ENCODE measurements at regions not wholly inside any gene's neighbourhood (a gene's known extent, or its start where the extent isn't known, plus 50 kb on each side); places are given as distances from the start of the nearest gene placed in this dataset.
"Not testable (repeated sequence)": the region's sequence is repeated elsewhere in the genome, so short reads cannot be mapped to it uniquely, and the experiment has no call there.

- no peak for DNase-seq (ENCODE audit: low read depth in 2 of 2)
Measured at GRCh38 chr6:147972448-147972847, 370.2 kb upstream of the SASH1 start.

GRCh38 chr6:147973806-147974205 is 368.8 kb upstream of the SASH1 start:
- no peak for DNase-seq (ENCODE audit: low read depth in 2 of 2)

- no peak for DNase-seq (ENCODE audit: low read depth in 2 of 2)
Measured at GRCh38 chr6:147974376-147974775, 368.3 kb upstream of the SASH1 start.

GRCh38 chr6:147977851-147978465 is 364.7 kb upstream of the SASH1 start:
- no peak for DNase-seq (ENCODE audit: low read depth in 2 of 2)

GRCh38 chr6:147979966-147980365 is 362.7 kb upstream of the SASH1 start:
- DNase-seq (ENCODE audit: low read depth in 2 of 2), result no peak

- DNase-seq (ENCODE audit: low read depth in 2 of 2), result no peak
Measured at GRCh38 chr6:147983581-147984366, 358.9 kb upstream of the SASH1 start.

GRCh38 chr6:147986846-147987245 is 355.8 kb upstream of the SASH1 start:
- no peak for DNase-seq (ENCODE audit: low read depth in 2 of 2)

GRCh38 chr6:147990159-147990558 is 352.5 kb upstream of the SASH1 start:
- no peak for DNase-seq (ENCODE audit: low read depth in 2 of 2)

GRCh38 chr6:147991961-147992360 is 350.7 kb upstream of the SASH1 start:
- no peak for DNase-seq (ENCODE audit: low read depth in 2 of 2)

- no peak for DNase-seq (ENCODE audit: low read depth in 2 of 2)
Measured at GRCh38 chr6:147999001-147999540, 343.6 kb upstream of the SASH1 start.

GRCh38 chr6:148001844-148002642 is 340.6 kb upstream of the SASH1 start:
- no peak for DNase-seq (ENCODE audit: low read depth in 2 of 2)

- DNase-seq (ENCODE audit: low read depth in 2 of 2), result no peak
Measured at GRCh38 chr6:148004651-148005050, 338.0 kb upstream of the SASH1 start.

GRCh38 chr6:148005806-148006205 is 336.8 kb upstream of the SASH1 start:
- no peak for DNase-seq (ENCODE audit: low read depth in 2 of 2)

GRCh38 chr6:148010516-148010915 is 332.1 kb upstream of the SASH1 start:
- DNase-seq (ENCODE audit: low read depth in 2 of 2), result not testable (repeated sequence)

- DNase-seq (ENCODE audit: low read depth in 2 of 2), result no peak
Measured at GRCh38 chr6:148016013-148016412, 326.6 kb upstream of the SASH1 start.

- no peak for DNase-seq (ENCODE audit: low read depth in 2 of 2)
Measured at GRCh38 chr6:148021165-148021564, 321.5 kb upstream of the SASH1 start.

- no peak for DNase-seq (ENCODE audit: low read depth in 2 of 2)
Measured at GRCh38 chr6:148021699-148022098, 320.9 kb upstream of the SASH1 start.

- not testable (repeated sequence) for DNase-seq (ENCODE audit: low read depth in 2 of 2)
Measured at GRCh38 chr6:148022279-148022678, 320.4 kb upstream of the SASH1 start.

GRCh38 chr6:148027201-148027600 is 315.4 kb upstream of the SASH1 start:
- no peak for DNase-seq (ENCODE audit: low read depth in 2 of 2)

GRCh38 chr6:148035806-148036390 is 306.7 kb upstream of the SASH1 start:
- DNase-seq (ENCODE audit: low read depth in 2 of 2), result no peak

GRCh38 chr6:148037496-148037895 is 305.1 kb upstream of the SASH1 start:
- DNase-seq (ENCODE audit: low read depth in 2 of 2), result no peak

- DNase-seq (ENCODE audit: low read depth in 2 of 2), result no peak
Measured at GRCh38 chr6:148041546-148041945, 301.1 kb upstream of the SASH1 start.

Measured in stimulated activated CD4-positive, alpha-beta T cell treated with anti-CD3 and anti-CD28 coated beads, Interleukin-15, amount 100 ng/mL, for 48 hours (primary cell).